H1 (cell line): ENCODE measurements at regions not wholly inside any gene's neighbourhood (a gene's known extent, or its start where the extent isn't known, plus 50 kb on each side); places are given as distances from the start of the nearest gene placed in this dataset.

Experiments used
- CTCF ChIA-PET: fragments of 300-600 bp; sonication (Branson Sonifier 250); formaldehyde crosslinking; loops from one replicate; lab custom pipeline; 2021; ENCODE audit not compliant: partially characterized antibody; lab: Charles Lee
- POLR2A ChIA-PET: fragments of 300-600 bp; sonication (Branson Sonifier 250); formaldehyde crosslinking; loops from one replicate; lab custom pipeline; 2021; ENCODE audit warnings: inconsistent platforms; ENCODE audit not compliant: partially characterized antibody; lab: Charles Lee
- DNase-seq, 2 experiments: peaks; one replicate each; pipeline versions ENCODE4 v3.0.0 to v3.0.0-alpha.2; 2010 to 2022; ENCODE audit warnings: low spot score in 2 of 2, low read depth in 1 of 2, mixed read lengths in 1 of 2
- FAIRE-seq: peaks from 2 replicates; lab custom pipeline; 2011; peaks lifted over from hg19 to GRCh38; lab: Jason Lieb, UNC
- H2AFZ ChIP-seq: 2 replicates; pipeline ENCODE4 v1.8.1; 2012; ENCODE audit warnings: low read length, inconsistent platforms
- H2AK5ac ChIP-seq: 2 replicates; pipeline ENCODE4 v1.6.1; 2013; ENCODE audit warnings: low read depth, low read length
- H2BK120ac ChIP-seq: replicated peaks from 2 replicates; pipeline ENCODE3; 2013; ENCODE audit warnings: low read depth, low read length, inconsistent platforms
- H2BK12ac ChIP-seq: 2 replicates; pipeline ENCODE4 v1.6.1; 2013; ENCODE audit warnings: low read depth, low read length
- H2BK15ac ChIP-seq: 2 replicates; pipeline ENCODE4 v1.6.1; 2013; ENCODE audit warnings: low read length
- H2BK20ac ChIP-seq: 2 replicates; pipeline ENCODE4 v1.6.1; 2013; ENCODE audit warnings: low read length
- H2BK5ac ChIP-seq: 2 replicates; pipeline ENCODE4 v1.6.1; 2013; ENCODE audit warnings: low read depth, low read length
- H3K14ac ChIP-seq: 2 replicates; pipeline ENCODE4 v1.6.1; 2013; ENCODE audit warnings: inconsistent platforms; ENCODE audit not compliant: insufficient read length
- H3K18ac ChIP-seq: 2 replicates; pipeline ENCODE4 v1.6.1; 2013; ENCODE audit warnings: low read length; ENCODE audit errors: extremely low read depth
- H3K23ac ChIP-seq: 2 replicates; pipeline ENCODE4 v1.6.1; 2013; ENCODE audit warnings: inconsistent platforms; ENCODE audit not compliant: insufficient read length
- H3K23me2 ChIP-seq: 2 replicates; pipeline ENCODE4 v1.6.1; 2013; ENCODE audit warnings: low read depth, low read length
- H3K27ac ChIP-seq: 2 replicates; pipeline ENCODE4 v1.6.1; 2011; ENCODE audit warnings: low read depth, low read length, inconsistent platforms
- H3K27me3 ChIP-seq, 4 experiments: replicated peaks in 1 of 4; 1 replicate in 1 of 4; 2 replicates in 3 of 4; pipeline versions ENCODE4 v1.6.1 to v1.8.1; 2011 to 2013; ENCODE audit warnings: low read length in 3 of 4, mild to moderate bottlenecking in 3 of 4, inconsistent platforms in 2 of 4, mixed read lengths in 2 of 4, moderate library complexity in 1 of 4; ENCODE audit not compliant: control insufficient read depth in 3 of 4, insufficient read depth in 3 of 4; ENCODE audit errors: extremely low read depth in 1 of 4
- H3K36me3 ChIP-seq, 4 experiments: 2 replicates each; pipeline versions ENCODE4 v1.6.1 to v1.8.1; 2011 to 2013; ENCODE audit warnings: mild to moderate bottlenecking in 4 of 4, low read length in 3 of 4, moderate library complexity in 2 of 4, control low read depth in 1 of 4, inconsistent platforms in 1 of 4; ENCODE audit not compliant: insufficient read depth in 4 of 4, control insufficient read depth in 2 of 4
- H3K4ac ChIP-seq: replicated peaks from 2 replicates; pipeline ENCODE3; 2013; ENCODE audit warnings: low read length, low read depth, mixed read lengths, inconsistent platforms; ENCODE audit not compliant: insufficient read length
- H3K4me1 ChIP-seq, 4 experiments: replicated peaks in 1 of 4; 1 replicate in 1 of 4; 2 replicates in 3 of 4; pipeline versions ENCODE4 v1.6.1 to v1.8.1; 2011 to 2013; ENCODE audit warnings: low read length in 3 of 4, inconsistent platforms in 2 of 4, mixed read lengths in 1 of 4; ENCODE audit not compliant: insufficient read depth in 4 of 4, control insufficient read depth in 3 of 4
- H3K4me2 ChIP-seq, 2 experiments: 2 replicates each; pipeline versions ENCODE4 v1.6.1 to v1.8.1; 2011 to 2013; ENCODE audit warnings: low read depth in 2 of 2, low read length in 2 of 2, control low read depth in 1 of 2, inconsistent platforms in 1 of 2, mild to moderate bottlenecking in 1 of 2; ENCODE audit not compliant: insufficient read depth in 1 of 2
- H3K4me3 ChIP-seq, 4 experiments: fragments of 200-600, 300-600 bp in 1 of 4; sonication (generic), shearing (Covaris generic), sonication (Bioruptor Twin) in 1 of 4; 2 replicates each; pipeline versions ENCODE4 v1.5.1 to v1.8.1; 2011 to 2016; ENCODE audit warnings: low read length in 4 of 4, low read depth in 3 of 4, control low read depth in 2 of 4, inconsistent platforms in 2 of 4, mild to moderate bottlenecking in 2 of 4, mixed read lengths in 1 of 4, moderate library complexity in 1 of 4; ENCODE audit not compliant: insufficient read depth in 2 of 4; ENCODE audit errors: extremely low read depth in 1 of 4
- H3K56ac ChIP-seq: replicated peaks from 2 replicates; pipeline ENCODE3; 2013; ENCODE audit warnings: low read depth, mild to moderate bottlenecking, mixed read lengths, low read length, inconsistent platforms; ENCODE audit not compliant: insufficient read length
- H3K79me1 ChIP-seq: 2 replicates; pipeline ENCODE4 v1.6.1; 2013; ENCODE audit warnings: low read depth, low read length, control low read depth
- H3K79me2 ChIP-seq, 2 experiments: 2 replicates each; pipeline versions ENCODE4 v1.6.1 to v1.8.1; 2012 to 2013; ENCODE audit warnings: low read length in 2 of 2, mild to moderate bottlenecking in 2 of 2, inconsistent platforms in 1 of 2; ENCODE audit not compliant: insufficient read depth in 2 of 2, control insufficient read depth in 1 of 2
- H3K9ac ChIP-seq, 4 experiments: replicated peaks in 1 of 4; 1 replicate in 1 of 4; 2 replicates in 3 of 4; pipeline versions ENCODE4 v1.6.1 to v1.8.1; 2011 to 2013; ENCODE audit warnings: low read depth in 3 of 4, low read length in 3 of 4, control low read depth in 2 of 4, mild to moderate bottlenecking in 2 of 4, moderate library complexity in 2 of 4, inconsistent platforms in 1 of 4; ENCODE audit errors: extremely low read depth in 1 of 4
- H3K9me3 ChIP-seq, 2 experiments: 2 replicates each; pipeline versions ENCODE4 v1.6.1 to v1.8.1; 2012 to 2013; ENCODE audit warnings: mild to moderate bottlenecking in 2 of 2, moderate library complexity in 2 of 2, control low read depth in 1 of 2, inconsistent platforms in 1 of 2, low read depth in 1 of 2, low read length in 1 of 2, mixed read lengths in 1 of 2; ENCODE audit not compliant: insufficient read depth in 2 of 2
- H4K20me1 ChIP-seq, 2 experiments: replicated peaks in 1 of 2; 2 replicates each; pipeline versions ENCODE3 to v1.8.1; 2011 to 2013; ENCODE audit warnings: inconsistent platforms in 2 of 2, low read length in 2 of 2, mild to moderate bottlenecking in 1 of 2; ENCODE audit not compliant: insufficient read depth in 2 of 2, control insufficient read depth in 1 of 2
- H4K5ac ChIP-seq: 2 replicates; pipeline ENCODE4 v1.6.1; 2013; ENCODE audit warnings: low read length, low read depth, mixed read lengths, inconsistent platforms; ENCODE audit not compliant: insufficient read length
- H4K8ac ChIP-seq: 2 replicates; pipeline ENCODE4 v1.8.0; 2013; ENCODE audit warnings: mild to moderate bottlenecking, moderate library complexity, low read length, inconsistent platforms; ENCODE audit not compliant: insufficient read depth; ENCODE audit errors: extremely low read depth
- H4K91ac ChIP-seq: replicated peaks from 2 replicates; pipeline ENCODE3; 2013; ENCODE audit warnings: low read length, mixed read lengths, inconsistent platforms; ENCODE audit not compliant: insufficient read length
- CBX8 ChIP-seq: fragments of 300-800, 300-1000 bp; sonication (generic); IDR thresholded peaks from 2 replicates; pipeline ENCODE4 v1.7.1; 2016; ENCODE audit warnings: low read depth, low read length, borderline replicate concordance
- PHF8 ChIP-seq: fragments of 200-600 bp; sonication (generic); conservative IDR thresholded peaks from 2 replicates; pipeline ENCODE4 v1.7.1; 2012; ENCODE audit warnings: low read depth, mild to moderate bottlenecking, inconsistent platforms, low read length, moderate library complexity
- WGBS, 2 experiments: shearing (Covaris generic) in 1 of 2; methylation state at CpG; one replicate each; pipeline versions ENCODE4 v1.1.6 to v1.1.7; 2013 to 2015; ENCODE audit warnings: low lambda C conversion rate in 2 of 2, mixed read lengths in 2 of 2, inconsistent platforms in 1 of 2, low coverage in 1 of 2, missing lambda C conversion rate in 1 of 2; ENCODE audit not compliant: insufficient replicate concordance in 2 of 2, insufficient coverage in 1 of 2, insufficient read length in 1 of 2; ENCODE audit errors: extremely low coverage in 1 of 2, missing lambda C conversion rate in 1 of 2; 5-methylcytosine and 5-hydroxymethylcytosine counted together

DNA sequence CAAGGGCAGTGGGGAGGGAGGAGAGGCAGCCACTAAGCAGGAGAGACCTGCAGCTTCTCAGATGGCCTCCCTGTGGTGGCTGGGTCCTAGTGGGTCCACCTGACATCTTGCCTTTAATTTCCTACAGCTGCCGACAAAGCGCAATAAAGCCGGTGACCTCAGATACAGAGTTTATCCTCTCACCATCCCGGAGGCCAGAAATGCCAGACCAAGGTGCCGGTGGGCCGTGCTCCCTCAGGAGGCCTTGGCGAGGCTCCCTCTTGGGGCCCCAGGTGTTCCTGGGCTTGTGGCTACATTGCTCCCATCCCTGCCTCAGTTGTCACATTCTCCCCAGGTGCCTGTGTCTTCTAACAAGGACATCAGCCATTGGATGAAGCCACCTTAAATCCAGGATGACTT lies 103.0 kb downstream of the ADRA2C start:
- no peak overlapping the region for H3K18ac ChIP-seq
- H3K4ac ChIP-seq: no peak overlapping the region
- no peak overlapping the region for H2BK15ac ChIP-seq
- no peak overlapping the region for H3K27ac ChIP-seq
- H3K23ac ChIP-seq: no peak overlapping the region
- H2BK20ac ChIP-seq: no peak overlapping the region
- H2BK5ac ChIP-seq: no peak overlapping the region
- no peak overlapping the region for H2BK120ac ChIP-seq
- H2BK12ac ChIP-seq: no peak overlapping the region
- no peak overlapping the region for H2AK5ac ChIP-seq
- no peak overlapping the region for H4K91ac ChIP-seq
- H3K4me2 ChIP-seq: no peak overlapping the region
- H3K27me3 ChIP-seq: peaks cover 7 to 40% (median 26%) of the 10 kb centered on the region in 4 experiments
- POLR2A ChIA-PET: no interaction called here
- H4K20me1 ChIP-seq: no peaks in the 10 kb centered on the region
- H4K5ac ChIP-seq: no peak overlapping the region
- peaks cover 14% of the 10 kb centered on the region; the same call in 1 of the 2 replicates for H3K23me2 ChIP-seq
- H3K14ac ChIP-seq: no peak overlapping the region
- H3K9ac ChIP-seq: no peak overlapping the region
- H3K9me3 ChIP-seq: peaks cover 0 to 9% of the 10 kb centered on the region in 2 experiments; a peak in 1 of 4 replicates
- H3K4me1 ChIP-seq: peaks cover 0 to 18% (median 8%) of the 10 kb centered on the region in 4 experiments; a peak in 6 of 7 replicates
- no peak overlapping the region for H2AFZ ChIP-seq
- 89% methylated on average over 7 of the region's 7 CpGs; no CpG with 5 or more reads in 1 of the 2 experiments for WGBS, 2 experiments
- CTCF ChIA-PET: interaction anchor here (0.6 to 2.7 kb wide), 8 partner anchors 9 to 102 kb away, joined by 3 to 12 read pairs (median 4); no protein-coding TSS in a partner anchor
- TF ChIP-seq CBX8 (no peak), PHF8 (no peak)
- H3K79me2 ChIP-seq: no peaks in the 10 kb centered on the region
- no peaks in the 10 kb centered on the region for H3K79me1 ChIP-seq
- no peak for FAIRE-seq
- H3K36me3 ChIP-seq: no peaks in the 10 kb centered on the region
- DNase-seq: no peak
- H4K8ac ChIP-seq: no peak overlapping the region
- no peak overlapping the region for H3K4me3 ChIP-seq
- no peak overlapping the region for H3K56ac ChIP-seq
